HepG2 (cell line): ENCODE measurements at regions not wholly inside any gene's neighbourhood (a gene's known extent, or its start where the extent isn't known, plus 50 kb on each side); places are given as distances from the start of the nearest gene placed in this dataset.

Experiments
- ATAC-seq: fragments of 200-7000 bp; cut with Tn5 transposase; 3 replicates; pipeline ENCODE4 v1.9.1; 2020; ENCODE audit warnings: mild to moderate bottlenecking, moderate library complexity
- BruUV-seq: library from RNA; stranded (reverse); fragments of 400-500 nt; replicated peaks from 2 replicates; lab custom pipeline; 2021; lab: Mats Ljungman, UMichigan
- CTCF ChIA-PET: fragments of 300-600 bp; formaldehyde crosslinking; extraction: SDS; loops from one replicate; lab custom pipeline; 2021; ENCODE audit warnings: low total read pairs, inconsistent platforms, low intra/inter-chr PET ratio; lab: Yijun Ruan, JAX
- POLR2A ChIA-PET: fragments of 350-600 bp; sonication (Branson Sonifier 250); formaldehyde crosslinking; loops from one replicate; lab custom pipeline; 2020; ENCODE audit warnings: antibody characterized with exemption, inconsistent platforms; lab: Yijun Ruan, JAX
- DNase-seq: peaks from one replicate; pipeline ENCODE4 v3.0.0-alpha.2; 2015; ENCODE audit warnings: low spot score
- FAIRE-seq: peaks from 3 replicates; lab custom pipeline; 2011; peaks lifted over from hg19 to GRCh38; lab: Jason Lieb, UNC
- H2AFZ ChIP-seq: one replicate; pipeline ENCODE4 v1.6.1; 2011; ENCODE audit warnings: low read length, inconsistent platforms
- H3K27ac ChIP-seq: fragments of 300-600 bp; 3 replicates; pipeline ENCODE4 v1.8.0; 2011; ENCODE audit warnings: mixed run types, mild to moderate bottlenecking, mixed read lengths, low read length, inconsistent platforms; ENCODE audit not compliant: insufficient read depth; ENCODE audit errors: extremely low read length
- H3K27me3 ChIP-seq, 2 experiments: fragments of 200-600 bp in 1 of 2; 2 replicates in 1 of 2; 3 replicates in 1 of 2; pipeline versions ENCODE4 v1.6.0 to v1.8.0; 2011; ENCODE audit warnings: low read length in 2 of 2, mild to moderate bottlenecking in 2 of 2, moderate library complexity in 2 of 2, inconsistent platforms in 1 of 2; ENCODE audit not compliant: insufficient read depth in 2 of 2, control insufficient read depth in 1 of 2
- H3K36me3 ChIP-seq, 2 experiments: fragments of 200-600 bp in 1 of 2; replicated peaks in 1 of 2; 2 replicates in 1 of 2; 3 replicates in 1 of 2; pipeline versions ENCODE4 v1.5.1 to v1.8.0; 2011; ENCODE audit warnings: low read length in 2 of 2, inconsistent platforms in 1 of 2; ENCODE audit not compliant: insufficient read depth in 2 of 2, control insufficient read depth in 1 of 2
- H3K4me1 ChIP-seq: 2 replicates; pipeline ENCODE4 v1.5.1; 2012; ENCODE audit warnings: low read length, inconsistent platforms; ENCODE audit not compliant: insufficient read depth
- H3K4me2 ChIP-seq: 2 replicates; pipeline ENCODE4 v1.6.0; 2011; ENCODE audit warnings: low read depth, low read length, inconsistent platforms
- H3K4me3 ChIP-seq, 3 experiments: fragments of 200-600 bp in 1 of 3; sonication (generic), shearing (Covaris generic) in 1 of 3; replicated peaks in 1 of 3; 2 replicates each; pipeline ENCODE4 v1.5.1; 2011 to 2016; ENCODE audit warnings: low read length in 3 of 3, inconsistent platforms in 2 of 3, low read depth in 2 of 3, mild to moderate bottlenecking in 2 of 3, control low read depth in 1 of 3, mixed read lengths in 1 of 3; ENCODE audit not compliant: insufficient read depth in 1 of 3
- H3K79me2 ChIP-seq: one replicate; pipeline ENCODE4 v1.6.1; 2011; ENCODE audit warnings: low read length, inconsistent platforms; ENCODE audit not compliant: insufficient read depth
- H3K9ac ChIP-seq: 2 replicates; pipeline ENCODE4 v1.6.0; 2011; ENCODE audit warnings: mild to moderate bottlenecking, low read depth, low read length, inconsistent platforms; ENCODE audit not compliant: insufficient read depth
- H3K9me3 ChIP-seq: 2 replicates; pipeline ENCODE4 v1.5.1; 2012; ENCODE audit warnings: mild to moderate bottlenecking, low read length
- H4K20me1 ChIP-seq: 2 replicates; pipeline ENCODE4 v1.6.0; 2011; ENCODE audit warnings: inconsistent platforms, mild to moderate bottlenecking, low read length, moderate library complexity; ENCODE audit not compliant: insufficient read depth
- ADNP ChIP-seq: sonication (generic); formaldehyde crosslinking; IDR thresholded peaks from 2 replicates; pipeline ENCODE4 v1.4.0; 2020; ENCODE audit warnings: missing genetic modification reagents
- AFF4 ChIP-seq: sonication (generic); formaldehyde crosslinking; IDR thresholded peaks from 2 replicates; pipeline ENCODE4 v1.4.0; 2020; ENCODE audit warnings: missing genetic modification reagents
- AGO2 ChIP-seq: fragments of 200-400 bp; formaldehyde crosslinking; optimal IDR thresholded peaks from 2 replicates; pipeline ENCODE3; 2017; ENCODE audit warnings: mild to moderate bottlenecking, low read depth, low read length, moderate library complexity
- ARHGAP35 ChIP-seq: sonication (generic); formaldehyde crosslinking; IDR thresholded peaks from 2 replicates; pipeline ENCODE4 v1.9.0; 2022; ENCODE audit warnings: mild to moderate bottlenecking, inconsistent platforms, moderate library complexity, missing genetic modification reagents, borderline replicate concordance
- HDAC2 ChIP-seq: sonication (generic); formaldehyde crosslinking; IDR thresholded peaks from 2 replicates; pipeline ENCODE4 v1.4.0; 2020; ENCODE audit warnings: missing genetic modification reagents
- NFE2L1 ChIP-seq: sonication (generic); formaldehyde crosslinking; IDR thresholded peaks from 2 replicates; pipeline ENCODE4 v1.4.0; 2020; ENCODE audit warnings: missing genetic modification reagents, mild to moderate bottlenecking, borderline replicate concordance
- SKIL ChIP-seq: sonication (generic); formaldehyde crosslinking; IDR thresholded peaks from 2 replicates; pipeline ENCODE4 v1.8.0; 2022; ENCODE audit warnings: missing genetic modification reagents, mild to moderate bottlenecking, moderate library complexity, borderline replicate concordance
- ZNF570 ChIP-seq: sonication (generic); formaldehyde crosslinking; IDR thresholded peaks from 2 replicates; pipeline ENCODE4 v1.4.0; 2020; ENCODE audit warnings: mild to moderate bottlenecking, missing genetic modification reagents, borderline replicate concordance
- ZNF780A ChIP-seq: sonication (generic); formaldehyde crosslinking; IDR thresholded peaks from 2 replicates; pipeline ENCODE4 v1.8.0; 2022; ENCODE audit warnings: mild to moderate bottlenecking, missing genetic modification reagents, moderate library complexity
- ZNF782 ChIP-seq: sonication (generic); formaldehyde crosslinking; IDR thresholded peaks from 2 replicates; pipeline ENCODE4 v1.4.0; 2020; ENCODE audit warnings: missing genetic modification reagents, mild to moderate bottlenecking, borderline replicate concordance
- ZNF83 ChIP-seq: sonication (generic); formaldehyde crosslinking; IDR thresholded peaks from 2 replicates; pipeline ENCODE4 v1.4.0; 2020; ENCODE audit warnings: missing genetic modification reagents, mild to moderate bottlenecking, borderline replicate concordance
- WGBS: methylation state at CpG from one replicate; pipeline ENCODE4 v1.1.6; 2017; ENCODE audit warnings: low lambda C conversion rate; 5-methylcytosine and 5-hydroxymethylcytosine counted together
- in situ Hi-C: cut with HindIII; loops from 2 replicates; pipeline ENCODE4 v1.10.0; 2017; ENCODE audit warnings: low pct_unique_long_range_greater_than_20kb; ENCODE audit not compliant: extremely low pct_ligation_motif_present
- intact Hi-C: fragments of 100-400 bp; cut with micrococcal nuclease; formaldehyde crosslinking; loops from one replicate; pipeline ENCODE4 v1.10.0; 2022; ENCODE audit not compliant: unreplicated experiment

DNA sequence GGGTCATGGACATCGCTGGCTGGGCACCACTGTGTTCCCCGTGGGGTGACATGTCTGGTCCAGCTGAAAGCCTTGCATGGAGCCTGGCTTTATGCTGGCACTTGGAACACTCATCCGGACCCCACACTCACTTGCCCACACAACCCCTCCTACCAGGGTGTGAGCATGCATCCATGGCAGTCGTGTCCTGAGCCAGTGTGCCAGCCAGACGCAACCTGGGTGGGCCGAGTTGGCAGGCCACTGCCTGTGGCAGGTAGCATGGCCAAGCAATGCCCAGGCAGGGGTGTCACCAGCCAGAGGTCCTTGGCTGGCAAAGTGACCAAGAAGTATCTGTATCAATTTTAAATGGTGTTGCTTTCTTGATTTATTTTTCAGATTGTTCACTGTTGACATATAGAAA, 141.7 kb downstream of the CCDC59 start:
- H3K27me3 ChIP-seq, result no peaks in the 10 kb centered on the region
- FAIRE-seq (no peak), DNase-seq (no peak), ATAC-seq (no peak)
- no TSS peak for BruUV-seq
- H3K4me2 ChIP-seq, result no peak overlapping the region
- H3K36me3 ChIP-seq, result no peaks in the 10 kb centered on the region
- H3K27ac ChIP-seq, result no peak overlapping the region
- in situ Hi-C loops (no loop called here), intact Hi-C loops (no loop called here)
- TF ChIP-seq SKIL (CRISPR knock-in tag), result no peak
- TF ChIP-seq ADNP (CRISPR knock-in tag), result no peak
- no peak for TF ChIP-seq NFE2L1 (CRISPR knock-in tag)
- H4K20me1 ChIP-seq, result no peaks in the 10 kb centered on the region
- no peak overlapping the region for H3K4me3 ChIP-seq
- peaks cover 35% of the 10 kb centered on the region for H3K9me3 ChIP-seq
- no peak overlapping the region for H2AFZ ChIP-seq
- H3K4me1 ChIP-seq, result no peaks in the 10 kb centered on the region
- no peak overlapping the region for H3K9ac ChIP-seq
- WGBS, result 0% methylated on average over 3 of the region's 6 CpGs
- ChIA-PET POLR2A (no interaction called here), CTCF (no interaction called here)
- no peaks in the 10 kb centered on the region for H3K79me2 ChIP-seq

- ATAC-seq (no peak), FAIRE-seq (no peak), DNase-seq (no peak)
- BruUV-seq, result no TSS peak
- ChIA-PET CTCF (no interaction called here), POLR2A (no interaction called here)
- Histone ChIP-seq H3K4me2 (no peak overlapping the region), H3K27ac (no peak overlapping the region), H4K20me1 (no peaks in the 10 kb centered on the region), H3K9me3 (peaks cover 62% of the 10 kb centered on the region), H3K79me2 (no peaks in the 10 kb centered on the region), H2AFZ (no peak overlapping the region), H3K36me3 (no peaks in the 10 kb centered on the region), H3K4me1 (no peaks in the 10 kb centered on the region), H3K27me3 (no peaks in the 10 kb centered on the region), H3K9ac (no peak overlapping the region), H3K4me3 (no peak overlapping the region)
- intact Hi-C loops (no loop called here), in situ Hi-C loops (no loop called here)
- WGBS, result 3% methylated on average over 2 of the region's 2 CpGs
- TF ChIP-seq ZNF782 (CRISPR knock-in tag) (no peak), ZNF83 (CRISPR knock-in tag) (no peak), AGO2 (no peak), ZNF780A (CRISPR knock-in tag) (no peak), AFF4 (no peak), HDAC2 (CRISPR knock-in tag) (no peak), ZNF570 (CRISPR knock-in tag) (no peak), ARHGAP35 (CRISPR knock-in tag) (no peak)
Observed at GRCh38 chr12:82213761-82214160, 144.4 kb downstream of the CCDC59 start.
